Panc1 (cell line): ENCODE measurements at regions not wholly inside any gene's neighbourhood (a gene's known extent, or its start where the extent isn't known, plus 50 kb on each side); places are given as distances from the start of the nearest gene placed in this dataset.

ENCODE experiments used
- ATAC-seq: fragments of 200-7000 bp; cut with Tn5 transposase; 2 replicates; pipeline ENCODE4 v1.9.1; 2020; ENCODE audit warnings: mild to moderate bottlenecking, moderate library complexity
- BruUV-seq: library from RNA; stranded (reverse); fragments of 400-500 nt; replicated peaks from 2 replicates; lab custom pipeline; 2021; lab: Mats Ljungman, UMichigan
- CTCF ChIA-PET: fragments of 300-600 bp; sonication (Branson Sonifier 250); formaldehyde crosslinking; loops from one replicate; lab custom pipeline; 2022; ENCODE audit warnings: antibody characterized with exemption; lab: Charles Lee
- POLR2A ChIA-PET: fragments of 300-600 bp; sonication (Branson Sonifier 250); formaldehyde crosslinking; loops from one replicate; lab custom pipeline; 2022; ENCODE audit warnings: antibody characterized with exemption; lab: Charles Lee
- DNase-seq: peaks from one replicate; pipeline ENCODE4 v3.0.0-alpha.2; 2010; ENCODE audit warnings: low read depth, low spot score
- H3K27ac ChIP-seq: 2 replicates; pipeline ENCODE4 v1.5.1; 2011; ENCODE audit warnings: mild to moderate bottlenecking, low read length, inconsistent platforms
- H3K27me3 ChIP-seq: fragments of 200-500 bp; sonication (Bioruptor generic); 2 replicates; pipeline ENCODE4 v1.6.0; 2014; ENCODE audit warnings: low read length, inconsistent platforms; ENCODE audit not compliant: control insufficient read depth, insufficient read depth
- H3K36me3 ChIP-seq: fragments of 200-500 bp; sonication (Bioruptor generic); 2 replicates; pipeline ENCODE4 v1.5.1; 2014; ENCODE audit warnings: inconsistent platforms, mild to moderate bottlenecking, low read length, moderate library complexity; ENCODE audit not compliant: control insufficient read depth, insufficient read depth
- H3K4me1 ChIP-seq: 2 replicates; pipeline ENCODE4 v1.5.1; 2011; ENCODE audit warnings: inconsistent platforms, mild to moderate bottlenecking, low read length, moderate library complexity; ENCODE audit not compliant: control insufficient read depth, insufficient read depth
- H3K4me3 ChIP-seq, 2 experiments: 2 replicates each; pipeline ENCODE4 v1.5.1; 2011 to 2012; ENCODE audit warnings: low read depth in 2 of 2, low read length in 2 of 2, mild to moderate bottlenecking in 2 of 2, inconsistent platforms in 1 of 2, moderate library complexity in 1 of 2
- H3K9me3 ChIP-seq: fragments of 200-500 bp; sonication (Bioruptor generic); 2 replicates; pipeline ENCODE4 v1.5.1; 2014; ENCODE audit warnings: low read depth, mild to moderate bottlenecking, inconsistent platforms, low read length, moderate library complexity; ENCODE audit not compliant: control insufficient read depth, insufficient read depth
- POLR2AphosphoS5 ChIP-seq: IDR thresholded peaks from 2 replicates; pipeline ENCODE4 v1.6.1; 2012; ENCODE audit warnings: mild to moderate bottlenecking, low read depth, low read length, moderate library complexity
- SIN3A ChIP-seq: IDR thresholded peaks from 2 replicates; pipeline ENCODE4 v1.6.1; 2012; ENCODE audit warnings: low read depth, mild to moderate bottlenecking, low read length, moderate library complexity, borderline replicate concordance; ENCODE audit not compliant: insufficient read depth
- TCF7L2 ChIP-seq: IDR thresholded peaks from 2 replicates; pipeline ENCODE4 v1.6.1; 2011; ENCODE audit warnings: mild to moderate bottlenecking, low read depth, low read length, inconsistent platforms
- in situ Hi-C: cut with HindIII; loops from 2 replicates; pipeline ENCODE4 v1.10.0; 2016; ENCODE audit warnings: low sequenced_read_pairs, low pct_unique_long_range_greater_than_20kb
- intact Hi-C: fragments of 100-400 bp; cut with micrococcal nuclease; formaldehyde crosslinking; loops from one replicate; pipeline ENCODE4 v1.10.0; 2022; ENCODE audit not compliant: unreplicated experiment
- TF ChIP-seq, protein P1 (sequence below), 2 experiments: IDR thresholded peaks; 2 replicates each; pipeline ENCODE4 v1.6.1; 2011 to 2012; ENCODE audit warnings: low read depth in 2 of 2, control low read depth in 1 of 2, low read length in 1 of 2, mild to moderate bottlenecking in 1 of 2, moderate library complexity in 1 of 2; ENCODE audit not compliant: insufficient read depth in 1 of 2
- TF ChIP-seq, protein P2 (sequence below): fragments of 450-650 bp; IDR thresholded peaks from 2 replicates; pipeline ENCODE4 v1.5.1; 2017; ENCODE audit warnings: mild to moderate bottlenecking

DNA sequence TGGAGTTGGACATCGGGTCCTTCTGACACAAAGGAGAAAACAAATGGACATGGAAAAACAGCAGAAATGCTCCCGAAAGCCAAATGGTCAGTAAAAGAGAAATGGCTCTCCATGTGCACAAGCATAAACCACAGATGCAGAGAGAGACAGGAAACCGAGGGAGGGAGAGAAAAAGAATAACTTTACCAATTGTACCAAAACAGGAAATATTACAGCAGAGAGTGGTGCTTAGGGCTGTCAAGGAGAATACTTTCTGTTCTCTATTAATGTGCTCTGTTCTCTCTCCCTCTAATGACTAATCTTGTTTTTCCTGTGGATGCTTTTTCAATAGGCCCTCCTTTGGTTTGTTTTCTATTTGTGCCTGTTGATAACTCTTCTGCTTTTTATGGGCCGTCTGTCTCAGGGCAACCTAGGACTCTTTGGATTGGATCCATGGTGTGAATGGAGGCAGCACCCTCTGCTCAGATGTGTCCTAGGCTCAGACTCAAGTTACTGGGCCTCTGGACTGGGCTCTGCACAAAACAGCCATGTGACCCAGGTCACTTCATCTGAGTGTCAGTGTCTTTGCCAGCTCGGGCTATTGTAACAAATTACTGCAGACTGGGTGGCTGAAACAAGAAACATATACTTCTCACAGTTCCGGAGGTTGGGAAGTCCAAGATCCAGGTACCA lies 663.0 kb downstream of the NPHP4 start:
- Histone ChIP-seq H3K27me3 (no peaks in the 10 kb centered on the region), H3K4me1 (no peaks in the 10 kb centered on the region), H3K4me3 (no peak overlapping the region), H3K27ac (no peak overlapping the region), H3K36me3 (no peaks in the 10 kb centered on the region), H3K9me3 (no peaks in the 10 kb centered on the region; the same call in 1 of the 2 replicates)
- ChIA-PET POLR2A (no interaction called here), CTCF (no interaction called here)
- intact Hi-C loops = no loop called here
- ATAC-seq (no peak), DNase-seq (no peak)
- TF ChIP-seq, protein P1, sequence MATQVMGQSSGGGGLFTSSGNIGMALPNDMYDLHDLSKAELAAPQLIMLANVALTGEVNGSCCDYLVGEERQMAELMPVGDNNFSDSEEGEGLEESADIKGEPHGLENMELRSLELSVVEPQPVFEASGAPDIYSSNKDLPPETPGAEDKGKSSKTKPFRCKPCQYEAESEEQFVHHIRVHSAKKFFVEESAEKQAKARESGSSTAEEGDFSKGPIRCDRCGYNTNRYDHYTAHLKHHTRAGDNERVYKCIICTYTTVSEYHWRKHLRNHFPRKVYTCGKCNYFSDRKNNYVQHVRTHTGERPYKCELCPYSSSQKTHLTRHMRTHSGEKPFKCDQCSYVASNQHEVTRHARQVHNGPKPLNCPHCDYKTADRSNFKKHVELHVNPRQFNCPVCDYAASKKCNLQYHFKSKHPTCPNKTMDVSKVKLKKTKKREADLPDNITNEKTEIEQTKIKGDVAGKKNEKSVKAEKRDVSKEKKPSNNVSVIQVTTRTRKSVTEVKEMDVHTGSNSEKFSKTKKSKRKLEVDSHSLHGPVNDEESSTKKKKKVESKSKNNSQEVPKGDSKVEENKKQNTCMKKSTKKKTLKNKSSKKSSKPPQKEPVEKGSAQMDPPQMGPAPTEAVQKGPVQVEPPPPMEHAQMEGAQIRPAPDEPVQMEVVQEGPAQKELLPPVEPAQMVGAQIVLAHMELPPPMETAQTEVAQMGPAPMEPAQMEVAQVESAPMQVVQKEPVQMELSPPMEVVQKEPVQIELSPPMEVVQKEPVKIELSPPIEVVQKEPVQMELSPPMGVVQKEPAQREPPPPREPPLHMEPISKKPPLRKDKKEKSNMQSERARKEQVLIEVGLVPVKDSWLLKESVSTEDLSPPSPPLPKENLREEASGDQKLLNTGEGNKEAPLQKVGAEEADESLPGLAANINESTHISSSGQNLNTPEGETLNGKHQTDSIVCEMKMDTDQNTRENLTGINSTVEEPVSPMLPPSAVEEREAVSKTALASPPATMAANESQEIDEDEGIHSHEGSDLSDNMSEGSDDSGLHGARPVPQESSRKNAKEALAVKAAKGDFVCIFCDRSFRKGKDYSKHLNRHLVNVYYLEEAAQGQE (IDR thresholded peaks at IDR 0.05; ENCODE audit: insufficient read depth in 1 of 2, low read depth in 2 of 2, low read length in 1 of 2) = no peak
- TF ChIP-seq POLR2AphosphoS5 (no peak), SIN3A (no peak), TCF7L2 (no peak)
- TF ChIP-seq, protein P2, sequence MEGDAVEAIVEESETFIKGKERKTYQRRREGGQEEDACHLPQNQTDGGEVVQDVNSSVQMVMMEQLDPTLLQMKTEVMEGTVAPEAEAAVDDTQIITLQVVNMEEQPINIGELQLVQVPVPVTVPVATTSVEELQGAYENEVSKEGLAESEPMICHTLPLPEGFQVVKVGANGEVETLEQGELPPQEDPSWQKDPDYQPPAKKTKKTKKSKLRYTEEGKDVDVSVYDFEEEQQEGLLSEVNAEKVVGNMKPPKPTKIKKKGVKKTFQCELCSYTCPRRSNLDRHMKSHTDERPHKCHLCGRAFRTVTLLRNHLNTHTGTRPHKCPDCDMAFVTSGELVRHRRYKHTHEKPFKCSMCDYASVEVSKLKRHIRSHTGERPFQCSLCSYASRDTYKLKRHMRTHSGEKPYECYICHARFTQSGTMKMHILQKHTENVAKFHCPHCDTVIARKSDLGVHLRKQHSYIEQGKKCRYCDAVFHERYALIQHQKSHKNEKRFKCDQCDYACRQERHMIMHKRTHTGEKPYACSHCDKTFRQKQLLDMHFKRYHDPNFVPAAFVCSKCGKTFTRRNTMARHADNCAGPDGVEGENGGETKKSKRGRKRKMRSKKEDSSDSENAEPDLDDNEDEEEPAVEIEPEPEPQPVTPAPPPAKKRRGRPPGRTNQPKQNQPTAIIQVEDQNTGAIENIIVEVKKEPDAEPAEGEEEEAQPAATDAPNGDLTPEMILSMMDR = no peak
- no TSS peak for BruUV-seq
- in situ Hi-C loops = no loop called here

DNA sequence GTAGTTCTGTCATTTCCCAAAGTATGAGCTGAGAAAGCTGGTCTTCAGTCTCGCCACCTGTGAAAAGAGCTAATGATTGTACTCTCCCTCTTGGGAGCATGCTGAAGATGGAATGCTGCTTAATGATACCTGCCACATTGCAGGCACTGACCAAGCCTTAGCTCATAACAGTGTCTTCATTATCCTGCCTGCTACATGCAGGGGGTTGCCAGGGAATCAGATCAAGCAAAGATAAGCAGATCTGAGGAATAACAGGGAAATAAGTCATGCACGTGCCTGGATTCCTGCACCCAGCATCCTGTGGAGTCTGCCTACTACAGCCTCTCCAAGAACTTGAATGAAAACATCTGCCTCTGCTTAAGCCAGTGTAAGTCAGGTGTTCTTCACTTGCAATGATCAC lies 667.3 kb downstream of the NPHP4 start:
- intact Hi-C loops (no loop called here), in situ Hi-C loops (no loop called here)
- ATAC-seq = no peak
- ChIA-PET CTCF (no interaction called here), POLR2A (no interaction called here)
- Histone ChIP-seq H3K36me3 (no peaks in the 10 kb centered on the region), H3K27me3 (no peaks in the 10 kb centered on the region), H3K4me1 (no peaks in the 10 kb centered on the region), H3K4me3 (no peak overlapping the region), H3K9me3 (no peaks in the 10 kb centered on the region; the same call in 1 of the 2 replicates), H3K27ac (no peak overlapping the region)
- DNase-seq = no peak
- TF ChIP-seq SIN3A (no peak), POLR2AphosphoS5 (no peak), TCF7L2 (no peak)
- TF ChIP-seq, protein P2 = no peak
- TF ChIP-seq, protein P1 (IDR thresholded peaks at IDR 0.05; ENCODE audit: insufficient read depth in 1 of 2, low read depth in 2 of 2, low read length in 1 of 2) = no peak
- BruUV-seq = no TSS peak
